ENCODE measurements at regions not wholly inside any gene's neighbourhood (a gene's known extent, or its start where the extent isn't known, plus 50 kb on each side); places are given as distances from the start of the nearest gene placed in this dataset.
"Not testable (repeated sequence)": the region's sequence is repeated elsewhere in the genome, so short reads cannot be mapped to it uniquely, and the experiment has no call there.

DNA sequence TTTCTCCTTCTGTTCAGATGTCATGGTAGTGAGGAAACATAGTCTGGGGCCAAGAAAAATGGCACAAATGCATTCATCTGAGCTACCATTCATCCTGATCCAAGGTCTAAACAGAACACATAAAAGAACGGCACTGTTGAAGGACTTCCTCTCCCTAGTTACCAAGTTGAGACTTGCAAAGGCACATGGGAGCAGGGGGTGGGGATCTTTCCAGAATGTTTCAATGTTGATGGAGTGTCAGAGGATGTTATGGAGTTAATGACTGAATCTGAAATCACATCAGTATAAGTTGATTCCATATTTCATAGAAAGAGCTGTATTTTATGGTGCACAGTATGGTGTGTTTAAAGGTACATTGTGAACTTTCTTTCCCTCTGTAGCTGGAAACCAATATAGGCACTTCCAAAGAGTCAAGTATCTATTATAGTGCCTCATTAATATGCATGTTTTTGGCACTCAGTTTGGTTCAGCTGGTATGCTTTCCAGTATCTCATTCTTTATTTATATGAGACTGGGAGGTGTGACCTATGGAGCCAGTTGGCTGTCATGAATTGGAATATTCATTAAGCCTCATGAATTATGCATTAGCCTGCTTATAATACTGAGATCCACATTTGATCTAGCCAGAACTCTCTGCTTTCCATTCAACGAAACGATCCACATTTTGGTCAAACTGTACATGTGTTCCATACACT is 603.0 kb downstream of the NR2F1-AS1 start:
- no peak for DNase-seq

DNA sequence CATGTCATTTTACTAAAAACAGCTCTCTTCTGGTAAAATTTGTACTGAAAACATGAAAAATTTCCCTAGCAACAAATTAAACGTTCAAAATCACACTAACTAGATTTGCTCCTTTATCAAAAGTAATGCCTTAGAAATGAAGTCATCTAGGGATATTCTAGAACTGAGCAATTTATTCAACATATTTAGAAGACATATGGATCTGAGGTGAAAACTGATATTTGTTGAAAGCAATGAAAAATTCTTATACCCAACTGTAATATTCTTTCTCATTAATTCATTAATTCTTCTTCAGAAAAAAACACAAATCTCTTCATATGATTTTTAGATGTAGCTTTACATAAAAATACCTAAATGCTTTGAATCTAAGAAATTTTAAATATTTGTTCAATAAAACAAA is 604.9 kb downstream of the NR2F1-AS1 start:
- DNase-seq, result no peak

DNA sequence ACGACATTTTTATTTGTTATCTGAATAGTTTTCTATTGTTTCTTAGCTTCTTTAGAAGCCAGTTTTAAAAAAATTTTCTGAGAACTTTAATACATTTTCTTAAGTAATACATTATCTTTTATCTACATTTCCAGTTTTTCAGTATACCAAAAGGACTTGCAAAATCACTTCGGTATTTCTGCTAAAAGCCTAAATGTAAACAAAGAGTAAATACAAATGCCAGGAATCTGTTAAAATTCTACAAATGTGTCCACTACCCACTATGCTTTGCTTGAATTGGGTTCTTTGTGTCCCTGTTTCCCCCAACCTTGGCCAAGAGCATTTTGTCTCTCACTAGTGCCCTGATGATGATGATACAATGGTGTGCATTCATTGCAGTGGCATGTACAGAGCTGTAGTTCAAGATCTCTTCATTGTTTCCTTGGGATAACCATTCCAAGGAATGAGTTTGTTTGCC is 611.2 kb downstream of the NR2F1-AS1 start:
- DNase-seq, result no peak

GRCh38 chr5:92969191-92969780 is 611.7 kb downstream of the NR2F1-AS1 start:
- no peak for DNase-seq

- no peak for DNase-seq
These were observed 617.2 kb downstream of the NR2F1-AS1 start for GRCh38 chr5:92963800-92964199.

GRCh38 chr5:92962752-92963151 is 618.3 kb downstream of the NR2F1-AS1 start:
- no peak for DNase-seq

- no peak for DNase-seq
These were observed 624.1 kb downstream of the NR2F1-AS1 start for GRCh38 chr5:92956886-92957285.

DNA sequence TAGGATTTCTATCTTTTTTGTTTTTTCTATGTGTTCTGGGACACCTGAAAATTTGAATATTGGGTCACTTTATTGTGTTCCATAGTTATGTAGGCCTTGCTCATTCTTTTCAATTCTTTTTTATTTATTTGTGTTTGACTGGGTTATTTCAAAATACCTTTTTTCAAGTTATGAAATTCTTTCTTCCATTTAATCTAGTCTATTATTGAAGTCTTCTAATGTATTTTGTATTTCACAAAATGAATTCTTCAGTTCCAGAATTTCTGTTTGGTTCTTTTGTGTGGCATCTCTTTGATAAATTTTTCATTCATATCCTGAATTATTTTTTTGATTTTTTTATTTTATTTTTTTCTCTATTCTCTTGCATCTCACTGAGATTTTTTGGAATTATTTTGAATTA is 628.8 kb downstream of the NR2F1-AS1 start:
- no peak for DNase-seq

DNA sequence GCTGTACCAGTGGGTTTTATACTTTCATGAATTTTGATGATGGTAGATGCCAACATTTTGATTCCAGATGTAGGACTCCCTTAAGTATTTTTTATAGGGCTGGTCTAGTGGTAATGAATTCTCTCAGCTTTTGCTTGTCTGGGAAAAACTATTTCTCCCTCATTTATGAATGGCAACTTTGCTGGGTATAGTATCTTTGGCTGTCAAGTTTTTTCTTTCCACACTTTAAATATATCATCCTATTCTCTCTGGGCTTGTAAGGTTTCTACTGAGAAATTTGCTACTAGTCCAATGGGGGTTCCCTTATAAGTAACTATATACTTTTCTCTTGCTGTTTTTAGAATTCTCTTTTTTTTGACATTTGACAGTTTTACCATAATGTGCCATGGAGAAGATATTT is 629.3 kb downstream of the NR2F1-AS1 start:
- no peak for DNase-seq

DNA sequence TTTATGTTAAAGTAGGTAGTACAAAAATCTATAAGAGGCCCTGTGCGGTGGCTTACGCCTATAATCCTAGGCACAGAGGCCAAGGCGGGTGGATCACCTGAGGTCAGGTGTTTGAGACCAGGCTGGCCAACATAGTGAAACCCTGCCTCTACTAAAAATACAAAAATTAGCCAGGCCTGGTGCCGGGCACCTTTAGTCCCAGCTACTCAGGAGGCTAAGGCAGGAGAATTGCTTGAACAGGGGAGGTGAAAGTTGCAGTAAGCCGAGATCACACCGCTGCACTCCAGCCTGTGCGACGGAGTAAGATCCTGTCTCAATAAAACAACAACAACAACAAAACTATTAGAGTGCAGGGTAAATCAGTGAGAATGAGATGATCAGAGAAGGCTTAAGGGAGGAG is 634.5 kb downstream of the NR2F1-AS1 start:
- no peak for DNase-seq

GRCh38 chr5:92945605-92946097 is 635.4 kb downstream of the NR2F1-AS1 start:
- DNase-seq, result no peak

- no peak for DNase-seq
These were observed 636.0 kb downstream of the NR2F1-AS1 start for GRCh38 chr5:92944903-92945604.

- no peak for DNase-seq
These were observed 636.7 kb downstream of the NR2F1-AS1 start for GRCh38 chr5:92944337-92944736.

DNA sequence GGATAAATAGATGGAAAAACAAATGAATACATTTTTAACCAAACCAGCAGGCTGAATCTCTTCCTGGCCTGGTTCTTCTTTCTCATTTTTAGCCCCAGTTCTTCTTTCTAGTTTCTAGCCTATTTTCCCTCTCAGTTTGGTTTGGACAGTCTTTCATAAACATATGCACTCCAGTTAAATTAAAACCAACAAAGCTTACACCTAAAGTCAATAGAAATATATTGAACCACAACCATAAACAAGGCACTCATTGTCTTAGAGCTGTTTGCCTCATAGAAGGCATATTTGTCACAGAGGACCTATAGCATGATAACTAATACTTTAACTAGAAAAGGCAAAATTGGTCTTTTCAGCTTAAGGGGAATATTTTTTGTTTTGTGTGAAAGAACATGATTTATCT is 638.3 kb downstream of the NR2F1-AS1 start:
- no peak for DNase-seq

GRCh38 chr5:92941806-92942205 is 639.2 kb downstream of the NR2F1-AS1 start:
- no peak for DNase-seq

DNA sequence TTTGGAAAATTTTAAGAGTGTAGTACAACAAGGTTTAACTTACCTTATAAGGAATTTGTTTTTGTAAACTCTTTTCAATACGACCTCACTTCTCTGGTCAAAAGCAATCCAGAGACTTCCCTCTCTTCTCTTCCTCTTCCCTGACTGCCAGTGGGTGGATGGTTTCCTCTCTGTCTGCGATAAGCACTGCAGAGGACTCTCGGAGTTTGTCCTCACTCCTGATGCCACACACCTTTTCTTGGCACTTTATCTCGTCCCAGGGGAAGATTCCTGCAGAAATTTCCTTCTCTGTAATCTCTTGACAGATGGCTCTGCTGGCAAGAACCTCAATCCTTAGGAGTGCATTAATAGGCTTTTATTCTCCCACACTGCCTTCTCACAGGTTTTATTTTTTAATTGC is 641.6 kb downstream of the NR2F1-AS1 start:
- DNase-seq, result no peak

DNA sequence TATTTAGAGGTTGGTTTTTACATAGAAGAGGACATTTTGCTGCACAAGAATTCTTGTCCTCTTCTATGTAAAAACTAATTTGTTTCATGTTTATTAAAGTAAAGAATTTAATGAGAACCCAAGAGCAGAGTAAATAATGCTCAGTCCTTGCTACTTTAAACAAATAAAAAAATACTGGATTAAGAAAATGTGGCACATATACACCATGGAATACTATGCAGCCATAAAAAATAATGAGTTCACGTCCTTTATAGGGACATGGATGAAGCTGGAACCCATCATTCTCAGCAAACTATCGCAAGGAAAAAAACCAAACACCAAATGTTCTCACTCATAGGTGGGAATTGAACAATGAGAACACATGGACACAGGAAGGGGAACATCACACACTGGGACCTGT is 643.6 kb downstream of the NR2F1-AS1 start:
- DNase-seq, result not testable (repeated sequence)

DNA sequence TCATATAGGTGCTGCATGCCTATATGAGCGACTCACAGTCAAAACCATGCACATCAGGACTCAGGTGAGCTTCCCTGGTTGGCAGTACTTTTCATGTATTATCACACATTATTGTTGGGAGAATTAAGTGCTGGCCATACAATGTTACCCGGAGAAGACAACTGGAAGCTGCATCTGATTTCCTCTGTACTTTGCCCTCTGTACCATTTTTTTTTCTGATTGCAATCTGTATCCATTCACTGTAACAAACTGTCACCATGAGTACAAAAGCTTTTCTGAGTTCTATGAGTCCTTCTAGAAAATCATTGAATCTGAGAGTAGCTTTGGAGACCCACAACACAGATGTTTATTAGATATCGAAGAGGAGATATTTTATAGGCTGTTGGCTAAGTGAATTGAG is 651.0 kb downstream of the NR2F1-AS1 start:
- DNase-seq, result no peak

DNA sequence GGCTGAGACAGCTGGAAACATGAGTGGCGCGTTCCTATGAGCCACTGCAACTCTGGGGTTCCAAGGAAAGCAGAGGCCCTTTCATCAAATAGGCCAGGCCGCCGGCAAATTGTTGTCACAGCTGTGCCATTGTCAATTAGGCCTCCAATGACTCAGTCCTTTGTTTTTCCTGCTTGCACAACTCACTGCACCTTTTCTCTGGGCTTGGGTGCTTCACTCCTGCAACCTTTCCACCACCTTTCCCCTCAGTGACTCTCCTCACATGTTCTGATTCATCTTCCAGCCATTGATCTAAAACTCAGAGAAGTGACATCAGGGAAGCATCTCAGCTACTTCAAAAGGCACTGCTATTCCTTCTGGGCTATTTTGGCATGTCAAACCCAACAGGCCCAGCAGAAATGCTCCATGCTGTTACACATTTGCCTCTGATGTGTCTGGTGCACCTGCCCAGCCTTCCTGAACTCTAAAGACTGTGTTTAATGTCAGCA is 653.7 kb downstream of the NR2F1-AS1 start:
- DNase-seq, result no peak

- no peak for DNase-seq
These were observed 657.1 kb downstream of the NR2F1-AS1 start for GRCh38 chr5:92923885-92924284.

DNA sequence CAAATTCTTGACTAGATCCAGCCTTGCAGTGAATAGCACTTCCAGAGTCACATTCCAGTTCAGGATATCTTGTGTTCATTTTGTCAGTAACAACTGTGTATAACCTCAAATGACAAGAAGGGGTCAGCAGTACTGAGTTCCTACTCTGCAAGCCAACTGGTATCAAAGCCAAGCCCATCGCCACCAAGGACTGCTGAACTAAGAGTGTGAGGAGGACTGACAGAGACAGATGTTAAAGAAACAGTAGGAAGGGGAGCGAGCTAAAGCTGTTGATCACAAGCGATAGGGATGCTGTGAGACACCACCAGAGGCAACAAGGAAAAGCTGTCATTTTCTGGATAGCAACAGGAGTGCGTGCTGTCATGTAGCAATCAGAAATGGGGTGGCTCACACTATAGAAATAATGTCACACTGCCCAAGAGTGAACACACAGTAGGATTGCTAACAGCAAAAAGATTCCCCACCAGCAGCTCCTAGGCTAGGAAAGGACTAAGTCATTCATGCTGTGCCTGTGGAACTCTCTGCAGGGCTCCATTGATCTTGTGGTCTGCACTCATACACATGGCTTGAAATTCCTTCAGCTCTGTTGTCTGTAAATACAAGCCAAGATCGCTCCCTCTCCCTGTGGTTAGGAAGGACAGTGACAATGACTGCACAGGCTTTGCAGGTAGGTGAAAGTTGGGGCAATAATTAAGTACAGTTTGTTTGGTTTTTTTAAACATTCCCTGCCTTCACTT is 658.6 kb downstream of the NR2F1-AS1 start:
- DNase-seq, result no peak

DNA sequence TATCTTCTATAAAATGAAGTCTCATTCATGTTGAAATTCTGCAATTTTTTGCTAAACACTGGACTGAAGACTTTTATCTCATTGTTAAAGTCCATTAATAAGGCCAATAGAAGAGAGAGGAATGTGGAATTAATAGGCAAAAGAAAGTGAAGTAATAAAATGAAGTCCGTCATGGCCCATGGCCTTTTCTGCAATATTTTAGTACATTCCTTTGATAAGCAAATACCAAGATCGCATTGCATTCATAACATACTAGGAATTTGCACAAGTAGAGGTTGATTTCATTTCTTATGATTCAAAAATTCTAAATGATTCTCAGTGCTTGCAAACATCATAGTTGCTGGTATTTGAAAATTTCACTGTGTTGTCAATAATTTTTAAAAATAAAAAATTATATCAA is 664.0 kb downstream of the NR2F1-AS1 start:
- no peak for DNase-seq

GRCh38 chr5:92916036-92916435 is 665.0 kb downstream of the NR2F1-AS1 start:
- DNase-seq, result no peak

Data from suppressor macrophage treated with lipopolysaccharide for 1 hour (primary cell).